ENCODE measurements at regions not wholly inside any gene's neighbourhood (a gene's known extent, or its start where the extent isn't known, plus 50 kb on each side); places are given as distances from the start of the nearest gene placed in this dataset.

DNA sequence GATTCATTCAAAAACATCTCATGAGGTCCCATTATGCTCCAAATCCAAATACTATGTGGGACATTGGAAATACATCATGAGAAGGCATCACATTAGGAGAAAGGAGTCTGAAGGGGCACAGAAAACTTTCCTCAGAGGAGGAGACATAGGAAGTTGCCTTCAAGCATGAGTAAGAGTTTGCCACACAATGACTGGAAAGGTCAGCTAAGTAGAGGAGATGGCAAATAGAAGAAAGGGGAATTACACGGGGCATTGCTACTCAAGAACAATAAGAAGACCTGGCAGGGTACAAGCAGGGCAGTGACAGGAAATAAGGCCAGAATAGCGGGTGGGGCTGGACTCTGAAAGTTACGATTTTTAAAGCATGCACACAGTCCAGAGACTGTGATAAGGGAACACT is 231.6 kb downstream of the SPRY2 start:
- H3K27ac ChIP-seq (ENCODE audit: low read length) = no peak overlapping the region
- H3K4me1 ChIP-seq (ENCODE audit: low read length) = no peaks in the 10 kb centered on the region

DNA sequence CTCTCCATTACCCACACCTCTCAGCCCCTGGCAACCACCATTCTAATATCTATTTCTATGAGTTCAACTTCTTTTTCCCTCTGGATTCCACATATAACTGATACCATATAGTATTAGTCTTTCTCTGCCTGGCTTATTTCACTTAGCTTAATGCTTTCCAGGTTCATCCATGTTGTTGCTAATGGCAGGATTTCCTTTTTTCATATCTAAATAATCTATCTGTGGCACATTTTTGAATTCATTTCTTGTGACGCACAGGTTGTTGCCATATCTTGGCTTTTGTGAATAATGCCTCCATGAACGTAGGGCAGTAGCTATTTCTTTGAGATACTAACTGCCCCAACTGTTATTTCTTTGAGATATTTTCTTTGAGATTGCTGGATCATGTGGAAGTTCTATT is 235.6 kb downstream of the SPRY2 start:
- no peak overlapping the region for H3K4me2 ChIP-seq (ENCODE audit: low read depth, low read length, poor library complexity, severe bottlenecking)
- no peak overlapping the region for H2AFZ ChIP-seq (ENCODE audit: low read length)
- H3K9ac ChIP-seq (ENCODE audit: low read length) = no peak overlapping the region
- no peak for DNase-seq
- H3K9me3 ChIP-seq (ENCODE audit: low read length) = peaks cover 14% of the 10 kb centered on the region
- H4K20me1 ChIP-seq (ENCODE audit: insufficient read depth, low read depth, low read length) = no peaks in the 10 kb centered on the region
- no peaks in the 10 kb centered on the region for H3K27me3 ChIP-seq (ENCODE audit: low read length)
- H3K4me3 ChIP-seq (ENCODE audit: low read length) = no peak overlapping the region
- H3K27ac ChIP-seq (ENCODE audit: low read length) = no peak overlapping the region
- no peaks in the 10 kb centered on the region for H3K79me2 ChIP-seq (ENCODE audit: low read length)
- H3K36me3 ChIP-seq (ENCODE audit: insufficient read depth, low read length) = no peaks in the 10 kb centered on the region
- H3K9me2 ChIP-seq (replicated peaks; ENCODE audit: insufficient read depth, low read length) = no peaks in the 10 kb centered on the region
- no peaks in the 10 kb centered on the region for H3K4me1 ChIP-seq (ENCODE audit: low read length)

More for the DNA sequence above, 231.6 kb downstream of the SPRY2 start:
- H3K4me2 ChIP-seq (ENCODE audit: low read depth, low read length, poor library complexity, severe bottlenecking) = no peak overlapping the region
- no peak overlapping the region for H2AFZ ChIP-seq (ENCODE audit: low read length)
- no peaks in the 10 kb centered on the region for H3K79me2 ChIP-seq (ENCODE audit: low read length)
- DNase-seq = no peak
- H3K4me3 ChIP-seq (ENCODE audit: low read length) = no peak overlapping the region
- peaks cover 28% of the 10 kb centered on the region for H3K9me3 ChIP-seq (ENCODE audit: low read length)
- no peaks in the 10 kb centered on the region for H4K20me1 ChIP-seq (ENCODE audit: insufficient read depth, low read depth, low read length)
- H3K36me3 ChIP-seq (ENCODE audit: insufficient read depth, low read length) = no peaks in the 10 kb centered on the region
- H3K27me3 ChIP-seq (ENCODE audit: low read length) = no peaks in the 10 kb centered on the region
- H3K9me2 ChIP-seq (replicated peaks; ENCODE audit: insufficient read depth, low read length) = no peaks in the 10 kb centered on the region
- H3K9ac ChIP-seq (ENCODE audit: low read length) = no peak overlapping the region

DNA sequence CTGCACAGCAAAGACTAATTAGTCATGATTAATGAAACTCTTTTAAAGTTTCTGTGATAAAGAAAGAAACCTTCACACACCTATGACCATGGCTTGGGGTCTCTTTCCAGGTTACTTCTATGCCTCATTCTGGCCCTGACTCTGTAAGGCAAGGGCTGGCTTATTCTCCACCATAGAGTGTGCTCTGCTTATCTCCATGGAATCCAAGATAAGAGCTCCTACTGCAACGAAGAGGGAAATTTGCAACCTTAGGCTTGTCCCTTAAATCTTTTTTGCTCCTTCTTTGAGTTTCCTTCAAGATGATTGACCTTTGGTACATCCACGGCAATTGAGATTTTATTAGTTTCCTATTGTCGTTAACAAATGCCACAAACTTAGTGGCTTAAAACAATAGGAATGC is 239.9 kb downstream of the SPRY2 start:
- Histone ChIP-seq H3K27me3 (ENCODE audit: low read length) (no peaks in the 10 kb centered on the region), H2AFZ (ENCODE audit: low read length) (no peak overlapping the region), H3K4me1 (ENCODE audit: low read length) (no peaks in the 10 kb centered on the region), H3K4me3 (ENCODE audit: low read length) (no peak overlapping the region), H3K27ac (ENCODE audit: low read length) (no peak overlapping the region), H4K20me1 (ENCODE audit: insufficient read depth, low read depth, low read length) (no peaks in the 10 kb centered on the region), H3K9me3 (ENCODE audit: low read length) (peaks cover 3% of the 10 kb centered on the region; the same call in 1 of the 2 replicates), H3K4me2 (ENCODE audit: low read depth, low read length, poor library complexity, severe bottlenecking) (no peak overlapping the region), H3K36me3 (ENCODE audit: insufficient read depth, low read length) (no peaks in the 10 kb centered on the region), H3K79me2 (ENCODE audit: low read length) (no peaks in the 10 kb centered on the region), H3K9ac (ENCODE audit: low read length) (no peak overlapping the region), H3K9me2 (replicated peaks; ENCODE audit: insufficient read depth, low read length) (no peaks in the 10 kb centered on the region)
- DNase-seq = no peak

DNA sequence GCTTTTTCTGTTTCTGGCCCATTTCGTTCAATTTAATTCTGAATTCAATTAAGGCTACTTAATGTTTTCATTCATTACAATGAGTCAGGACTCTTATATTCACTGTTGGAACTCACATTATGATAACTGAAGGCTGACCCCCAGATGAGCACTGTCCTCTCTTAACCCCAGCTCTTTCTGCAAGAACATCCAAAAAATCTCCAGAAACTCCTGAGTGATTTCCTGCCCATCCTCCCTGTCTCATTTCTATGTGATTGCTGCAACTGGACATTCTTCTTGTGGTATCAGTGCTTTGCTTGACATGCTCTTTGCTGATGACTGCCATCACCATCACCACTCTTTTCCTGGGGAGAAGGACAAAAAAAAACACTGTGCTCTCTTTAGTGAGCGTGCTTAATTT is 240.3 kb downstream of the SPRY2 start:
- no peak overlapping the region for H3K27ac ChIP-seq (ENCODE audit: low read length)
- no peaks in the 10 kb centered on the region for H3K79me2 ChIP-seq (ENCODE audit: low read length)
- no peak overlapping the region for H3K4me3 ChIP-seq (ENCODE audit: low read length)
- H2AFZ ChIP-seq (ENCODE audit: low read length) = no peak overlapping the region
- H3K27me3 ChIP-seq (ENCODE audit: low read length) = no peaks in the 10 kb centered on the region
- H3K36me3 ChIP-seq (ENCODE audit: insufficient read depth, low read length) = no peaks in the 10 kb centered on the region
- no peak for DNase-seq
- no peaks in the 10 kb centered on the region for H4K20me1 ChIP-seq (ENCODE audit: insufficient read depth, low read depth, low read length)
- no peak overlapping the region for H3K9ac ChIP-seq (ENCODE audit: low read length)
- H3K9me3 ChIP-seq (ENCODE audit: low read length) = peaks cover 3% of the 10 kb centered on the region; the same call in 1 of the 2 replicates
- H3K4me1 ChIP-seq (ENCODE audit: low read length) = no peaks in the 10 kb centered on the region
- no peak overlapping the region for H3K4me2 ChIP-seq (ENCODE audit: low read depth, low read length, poor library complexity, severe bottlenecking)
- no peaks in the 10 kb centered on the region for H3K9me2 ChIP-seq (replicated peaks; ENCODE audit: insufficient read depth, low read length)

DNA sequence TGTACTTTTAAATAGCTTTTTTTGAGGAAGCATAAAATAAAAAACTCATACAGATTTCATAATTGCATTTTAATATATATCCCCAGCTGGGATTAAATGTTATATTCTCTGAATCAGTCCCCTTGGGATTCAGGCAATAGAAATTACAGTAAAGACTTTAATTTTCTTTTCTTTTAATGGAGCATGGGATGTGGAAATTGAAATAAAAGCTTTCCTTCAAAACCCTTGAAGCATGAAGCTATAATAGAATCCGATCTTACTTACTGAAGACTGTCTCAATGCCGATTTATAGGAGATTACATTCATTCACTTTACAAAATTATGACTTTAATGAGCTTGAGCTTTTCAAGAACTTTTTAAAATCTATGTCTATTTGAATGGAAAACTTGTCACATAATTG is 243.4 kb downstream of the SPRY2 start:
- Histone ChIP-seq H3K79me2 (ENCODE audit: low read length) (no peaks in the 10 kb centered on the region), H3K27me3 (ENCODE audit: low read length) (no peaks in the 10 kb centered on the region), H3K36me3 (ENCODE audit: insufficient read depth, low read length) (no peaks in the 10 kb centered on the region), H3K27ac (ENCODE audit: low read length) (no peak overlapping the region), H2AFZ (ENCODE audit: low read length) (no peak overlapping the region), H3K4me3 (ENCODE audit: low read length) (no peak overlapping the region), H3K9me3 (ENCODE audit: low read length) (peaks cover 6% of the 10 kb centered on the region), H3K9ac (ENCODE audit: low read length) (no peak overlapping the region), H3K9me2 (replicated peaks; ENCODE audit: insufficient read depth, low read length) (no peaks in the 10 kb centered on the region), H4K20me1 (ENCODE audit: insufficient read depth, low read depth, low read length) (no peaks in the 10 kb centered on the region), H3K4me2 (ENCODE audit: low read depth, low read length, poor library complexity, severe bottlenecking) (no peak overlapping the region), H3K4me1 (ENCODE audit: low read length) (no peaks in the 10 kb centered on the region)
- no peak for DNase-seq

DNA sequence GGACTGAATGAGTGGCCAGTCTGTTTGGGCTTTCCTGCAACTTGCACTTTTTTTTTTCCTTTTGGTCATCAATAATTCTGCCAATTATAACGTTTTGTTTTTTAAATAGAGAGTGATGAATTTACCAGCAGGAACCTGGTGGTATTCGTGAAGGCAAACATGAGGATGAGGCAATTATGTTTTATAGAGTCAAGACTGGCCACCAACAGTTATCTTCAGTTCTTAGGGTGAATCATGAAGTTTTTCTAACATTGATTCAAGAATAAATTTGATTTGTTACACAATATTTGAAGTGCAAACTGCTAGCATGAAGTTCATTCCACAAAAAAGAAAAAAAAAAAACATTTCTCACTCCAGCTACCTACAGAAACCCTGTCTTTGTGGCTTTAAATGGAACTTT is 244.5 kb downstream of the SPRY2 start:
- no peak overlapping the region for H3K4me2 ChIP-seq (ENCODE audit: low read depth, low read length, poor library complexity, severe bottlenecking)
- no peaks in the 10 kb centered on the region for H4K20me1 ChIP-seq (ENCODE audit: insufficient read depth, low read depth, low read length)
- H3K4me1 ChIP-seq (ENCODE audit: low read length) = no peaks in the 10 kb centered on the region
- no peaks in the 10 kb centered on the region for H3K79me2 ChIP-seq (ENCODE audit: low read length)
- no peak for DNase-seq
- H3K36me3 ChIP-seq (ENCODE audit: insufficient read depth, low read length) = no peaks in the 10 kb centered on the region
- H3K9me2 ChIP-seq (replicated peaks; ENCODE audit: insufficient read depth, low read length) = no peaks in the 10 kb centered on the region
- H2AFZ ChIP-seq (ENCODE audit: low read length) = no peak overlapping the region
- no peak overlapping the region for H3K27ac ChIP-seq (ENCODE audit: low read length)
- H3K9ac ChIP-seq (ENCODE audit: low read length) = no peak overlapping the region
- peaks cover 6% of the 10 kb centered on the region for H3K9me3 ChIP-seq (ENCODE audit: low read length)
- H3K4me3 ChIP-seq (ENCODE audit: low read length) = no peak overlapping the region
- H3K27me3 ChIP-seq (ENCODE audit: low read length) = no peaks in the 10 kb centered on the region

DNA sequence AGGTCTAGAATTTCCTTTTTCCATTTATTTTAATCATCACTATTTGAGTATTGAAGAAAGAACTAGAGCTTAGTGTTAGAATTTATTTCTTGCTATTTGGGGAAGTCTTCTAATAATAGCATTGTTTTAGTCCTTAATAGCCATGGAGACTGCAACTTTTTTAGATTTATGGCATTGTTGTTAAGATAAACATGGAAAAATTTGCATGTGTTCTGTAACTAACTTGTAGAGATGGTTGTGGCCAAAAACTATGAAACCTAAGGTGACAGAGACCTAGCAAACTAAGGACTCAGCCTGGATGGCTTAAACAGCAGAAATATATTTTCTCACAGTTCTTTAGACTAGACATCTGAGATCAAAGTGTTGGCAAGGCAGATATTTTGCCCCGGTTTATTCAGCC is 246.4 kb downstream of the SPRY2 start:
- Histone ChIP-seq H3K9me3 (ENCODE audit: low read length) (peaks cover 6% of the 10 kb centered on the region), H3K27me3 (ENCODE audit: low read length) (no peaks in the 10 kb centered on the region), H3K4me1 (ENCODE audit: low read length) (no peaks in the 10 kb centered on the region), H3K9me2 (replicated peaks; ENCODE audit: insufficient read depth, low read length) (no peaks in the 10 kb centered on the region), H3K4me2 (ENCODE audit: low read depth, low read length, poor library complexity, severe bottlenecking) (no peak overlapping the region), H2AFZ (ENCODE audit: low read length) (no peak overlapping the region), H3K4me3 (ENCODE audit: low read length) (no peak overlapping the region), H3K9ac (ENCODE audit: low read length) (no peak overlapping the region), H4K20me1 (ENCODE audit: insufficient read depth, low read depth, low read length) (no peaks in the 10 kb centered on the region), H3K36me3 (ENCODE audit: insufficient read depth, low read length) (no peaks in the 10 kb centered on the region), H3K79me2 (ENCODE audit: low read length) (no peaks in the 10 kb centered on the region), H3K27ac (ENCODE audit: low read length) (no peak overlapping the region)
- no peak for DNase-seq

DNA sequence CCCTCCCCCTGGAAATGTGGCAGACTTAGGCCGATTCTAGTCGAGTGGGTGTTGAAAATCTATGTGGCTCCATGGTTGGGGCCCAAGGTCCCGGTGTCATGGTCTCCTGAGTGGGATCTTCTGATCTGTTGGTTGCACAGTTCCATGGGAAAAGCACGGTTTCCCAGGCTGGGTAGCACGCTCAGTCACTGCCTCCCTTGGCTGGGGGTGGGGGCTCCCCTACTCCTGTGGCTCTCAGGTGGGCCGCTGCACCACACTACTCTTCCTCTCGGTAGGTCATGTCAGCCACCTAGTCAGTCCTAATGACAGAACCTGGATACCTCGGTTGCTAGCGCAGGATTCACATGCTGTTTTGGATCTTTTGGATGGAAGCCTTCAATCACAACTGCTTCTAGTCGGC is 247.0 kb downstream of the SPRY2 start:
- Histone ChIP-seq H3K4me1 (ENCODE audit: low read length) (no peaks in the 10 kb centered on the region), H4K20me1 (ENCODE audit: insufficient read depth, low read depth, low read length) (no peaks in the 10 kb centered on the region), H3K27me3 (ENCODE audit: low read length) (no peaks in the 10 kb centered on the region), H3K9me3 (ENCODE audit: low read length) (peaks cover 6% of the 10 kb centered on the region), H3K9me2 (replicated peaks; ENCODE audit: insufficient read depth, low read length) (no peaks in the 10 kb centered on the region), H3K36me3 (ENCODE audit: insufficient read depth, low read length) (no peaks in the 10 kb centered on the region), H3K79me2 (ENCODE audit: low read length) (no peaks in the 10 kb centered on the region), H3K4me2 (ENCODE audit: low read depth, low read length, poor library complexity, severe bottlenecking) (no peak overlapping the region), H3K27ac (ENCODE audit: low read length) (no peak overlapping the region), H2AFZ (ENCODE audit: low read length) (no peak overlapping the region), H3K4me3 (ENCODE audit: low read length) (no peak overlapping the region), H3K9ac (ENCODE audit: low read length) (no peak overlapping the region)
- DNase-seq = no peak

DNA sequence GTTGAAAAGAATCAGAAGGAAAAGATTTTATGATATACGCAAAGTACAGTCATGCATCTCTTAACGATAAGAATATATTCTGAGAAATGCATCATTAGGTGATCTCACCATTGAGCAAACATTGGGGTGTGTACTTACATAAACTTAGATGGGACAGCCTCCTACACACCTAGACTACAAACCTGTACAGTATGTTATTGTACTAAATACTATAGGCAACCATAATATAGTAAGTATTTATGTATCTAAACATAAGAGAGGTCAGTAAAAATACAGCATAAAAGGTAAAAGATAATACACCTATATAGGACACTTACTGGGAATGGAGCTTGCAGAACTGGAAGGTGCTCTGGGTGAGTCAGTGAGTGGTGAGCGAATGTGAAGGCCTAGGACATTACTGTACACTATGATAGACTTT is 254.6 kb downstream of the SPRY2 start:
- Histone ChIP-seq H3K4me3 (ENCODE audit: low read length) (no peak overlapping the region), H3K9ac (ENCODE audit: low read length) (no peak overlapping the region), H3K79me2 (ENCODE audit: low read length) (no peaks in the 10 kb centered on the region), H3K9me3 (ENCODE audit: low read length) (peaks cover 6% of the 10 kb centered on the region; the same call in 1 of the 2 replicates), H3K27me3 (ENCODE audit: low read length) (no peaks in the 10 kb centered on the region), H3K27ac (ENCODE audit: low read length) (no peak overlapping the region), H3K9me2 (replicated peaks; ENCODE audit: insufficient read depth, low read length) (no peaks in the 10 kb centered on the region; the same call in 1 of the 2 replicates), H3K36me3 (ENCODE audit: insufficient read depth, low read length) (no peaks in the 10 kb centered on the region), H4K20me1 (ENCODE audit: insufficient read depth, low read depth, low read length) (no peaks in the 10 kb centered on the region), H2AFZ (ENCODE audit: low read length) (no peak overlapping the region), H3K4me2 (ENCODE audit: low read depth, low read length, poor library complexity, severe bottlenecking) (no peak overlapping the region), H3K4me1 (ENCODE audit: low read length) (no peaks in the 10 kb centered on the region)
- DNase-seq = no peak
